Choroid plexus epithelial cell (primary cell): ENCODE measurements at regions not wholly inside any gene's neighbourhood (a gene's known extent, or its start where the extent isn't known, plus 50 kb on each side); places are given as distances from the start of the nearest gene placed in this dataset.

Source experiments
- DNase-seq: peaks from one replicate; pipeline ENCODE4 v3.0.0-alpha.2; 2010; ENCODE audit warnings: low read depth
- H3K4me3 ChIP-seq: 2 replicates; pipeline ENCODE4 v1.5.1; 2011; ENCODE audit warnings: low read depth, mild to moderate bottlenecking, control low read depth, low read length, moderate library complexity
- CTCF ChIP-seq: conservative IDR thresholded peaks from 2 replicates; pipeline ENCODE4 v1.5.1; 2011; ENCODE audit warnings: low read depth, mild to moderate bottlenecking, control low read depth, inconsistent platforms, low read length, moderate library complexity

GRCh38 chr12:66032739-66033138 is 97.8 kb downstream of the LLPH start:
- H3K4me3 ChIP-seq: no peak overlapping the region
- no peak for DNase-seq
- no peak for TF ChIP-seq CTCF

GRCh38 chr12:66030217-66030781 is 100.3 kb downstream of the LLPH start:
- no peak overlapping the region for H3K4me3 ChIP-seq
- TF ChIP-seq CTCF: no peak
- DNase-seq: no peak

- H3K4me3 ChIP-seq: no peak overlapping the region
- DNase-seq: no peak
- no peak for TF ChIP-seq CTCF
Measured at GRCh38 chr12:66028390-66028789, 102.2 kb downstream of the LLPH start.

GRCh38 chr12:66025477-66025876 is 105.1 kb downstream of the LLPH start:
- DNase-seq: no peak
- H3K4me3 ChIP-seq: no peak overlapping the region
- no peak for TF ChIP-seq CTCF

- no peak overlapping the region for H3K4me3 ChIP-seq
- DNase-seq: no peak
- no peak for TF ChIP-seq CTCF
Measured at GRCh38 chr12:66024949-66025348, 105.6 kb downstream of the LLPH start.

GRCh38 chr12:66020481-66020880 is 110.1 kb downstream of the LLPH start:
- TF ChIP-seq CTCF: no peak
- DNase-seq: no peak
- H3K4me3 ChIP-seq: no peak overlapping the region

GRCh38 chr12:66017736-66018135 is 112.8 kb downstream of the LLPH start:
- H3K4me3 ChIP-seq: no peak overlapping the region
- TF ChIP-seq CTCF: no peak
- DNase-seq: no peak
